Calu3 (cell line): ENCODE measurements at regions not wholly inside any gene's neighbourhood (a gene's known extent, or its start where the extent isn't known, plus 50 kb on each side); places are given as distances from the start of the nearest gene placed in this dataset.

Experiments
- BruUV-seq: library from RNA; stranded (reverse); fragments of 400-500 nt; replicated peaks from 2 replicates; lab custom pipeline; 2021; lab: Mats Ljungman, UMichigan
- CTCF ChIA-PET: fragments of 300-600 bp; sonication (Branson Sonifier 250); formaldehyde crosslinking; loops from one replicate; lab custom pipeline; 2022; ENCODE audit warnings: antibody characterized with exemption; lab: Charles Lee
- DNase-seq: peaks from one replicate; pipeline ENCODE4 v3.0.0; 2022
- H3K27ac Mint-ChIP-seq: one replicate; pipeline ENCODE4 v1.8.0; 2022; ENCODE audit warnings: mixed read lengths; ENCODE audit not compliant: unreplicated experiment
- H3K27me3 Mint-ChIP-seq: one replicate; pipeline ENCODE4 v1.8.0; 2022; ENCODE audit warnings: mixed read lengths; ENCODE audit not compliant: unreplicated experiment
- H3K36me3 Mint-ChIP-seq: one replicate; pipeline ENCODE4 v1.8.0; 2022; ENCODE audit warnings: mild to moderate bottlenecking, moderate library complexity, mixed read lengths; ENCODE audit not compliant: insufficient read depth, unreplicated experiment
- H3K4me1 Mint-ChIP-seq: one replicate; pipeline ENCODE4 v1.8.0; 2022; ENCODE audit warnings: mild to moderate bottlenecking, low read depth, mixed read lengths; ENCODE audit not compliant: unreplicated experiment
- H3K4me3 Mint-ChIP-seq: one replicate; pipeline ENCODE4 v1.8.0; 2022; ENCODE audit warnings: mild to moderate bottlenecking, low read depth, moderate library complexity, mixed read lengths; ENCODE audit not compliant: unreplicated experiment
- H3K9me3 Mint-ChIP-seq: one replicate; pipeline ENCODE4 v1.8.0; 2022; ENCODE audit warnings: low read depth, mixed read lengths; ENCODE audit not compliant: unreplicated experiment
- CTCF ChIP-seq: fragments of 200-600 bp; IDR thresholded peaks from one replicate; pipeline ENCODE4 v1.8.0; 2022; ENCODE audit warnings: antibody characterized with exemption; ENCODE audit not compliant: unreplicated experiment
- intact Hi-C: fragments of 100-400 bp; cut with micrococcal nuclease; formaldehyde crosslinking; loops from one replicate; pipeline ENCODE4 v1.10.0; 2022; ENCODE audit not compliant: unreplicated experiment

- Mint-ChIP-seq H3K4me3 (no peak overlapping the region), H3K9me3 (peaks cover 22% of the 10 kb centered on the region), H3K27me3 (no peaks in the 10 kb centered on the region), H3K36me3 (no peaks in the 10 kb centered on the region), H3K4me1 (no peaks in the 10 kb centered on the region), H3K27ac (no peak overlapping the region)
- BruUV-seq, result no TSS peak
- CTCF ChIA-PET, result no interaction called here
- DNase-seq, result no peak
- no peak for TF ChIP-seq CTCF
- intact Hi-C loops, result no loop called here
These were observed 305.5 kb upstream of the ISX start for GRCh38 chr22:34760276-34761008.

GRCh38 chr22:34761111-34761510 lies 304.8 kb upstream of the ISX start:
- no peak overlapping the region for H3K4me3 Mint-ChIP-seq
- no TSS peak for BruUV-seq
- H3K9me3 Mint-ChIP-seq, result peaks cover 20% of the 10 kb centered on the region
- CTCF ChIA-PET, result interaction anchor here (0.6 kb wide), 1 partner anchor 514 kb away, joined by 6 read pairs; no protein-coding TSS in a partner anchor
- TF ChIP-seq CTCF, result no peak
- H3K27me3 Mint-ChIP-seq, result no peaks in the 10 kb centered on the region
- intact Hi-C loops, result no loop called here
- H3K36me3 Mint-ChIP-seq, result no peaks in the 10 kb centered on the region
- no peaks in the 10 kb centered on the region for H3K4me1 Mint-ChIP-seq
- DNase-seq, result no peak
- no peak overlapping the region for H3K27ac Mint-ChIP-seq

GRCh38 chr22:34763496-34763895 lies 302.5 kb upstream of the ISX start:
- Mint-ChIP-seq H3K36me3 (no peaks in the 10 kb centered on the region), H3K27me3 (no peaks in the 10 kb centered on the region), H3K27ac (no peak overlapping the region), H3K4me1 (no peaks in the 10 kb centered on the region), H3K9me3 (peaks cover 24% of the 10 kb centered on the region), H3K4me3 (no peak overlapping the region)
- intact Hi-C loops, result no loop called here
- TF ChIP-seq CTCF, result no peak
- no peak for DNase-seq
- CTCF ChIA-PET, result no interaction called here
- BruUV-seq, result no TSS peak

- no peaks in the 10 kb centered on the region for H3K27me3 Mint-ChIP-seq
- intact Hi-C loops, result no loop called here
- H3K27ac Mint-ChIP-seq, result no peak overlapping the region
- no peak for TF ChIP-seq CTCF
- CTCF ChIA-PET, result no interaction called here
- BruUV-seq, result no TSS peak
- DNase-seq, result no peak
- peaks cover 21% of the 10 kb centered on the region for H3K9me3 Mint-ChIP-seq
- H3K36me3 Mint-ChIP-seq, result no peaks in the 10 kb centered on the region
- no peaks in the 10 kb centered on the region for H3K4me1 Mint-ChIP-seq
- H3K4me3 Mint-ChIP-seq, result no peak overlapping the region
These were observed 300.8 kb upstream of the ISX start for GRCh38 chr22:34765115-34765514.
